IMR-90 (cell line): ENCODE measurements at regions not wholly inside any gene's neighbourhood (a gene's known extent, or its start where the extent isn't known, plus 50 kb on each side); places are given as distances from the start of the nearest gene placed in this dataset.

Experiments
- ATAC-seq: fragments of 200-7000 bp; cut with Tn5 transposase; 2 replicates; pipeline ENCODE4 v1.9.1; 2020; ENCODE audit warnings: low read depth, mild to moderate bottlenecking, moderate library complexity
- BruUV-seq: library from RNA; stranded (reverse); fragments of 400-500 nt; replicated peaks from 2 replicates; lab custom pipeline; 2021; lab: Mats Ljungman, UMichigan
- CTCF ChIA-PET: fragments of 300-600 bp; formaldehyde crosslinking; extraction: SDS; loops from one replicate; lab custom pipeline; 2021; ENCODE audit warnings: antibody characterized with exemption; lab: Yijun Ruan, JAX
- POLR2A ChIA-PET: fragments of 300-600 bp; sonication (Branson Sonifier 250); formaldehyde crosslinking; loops from one replicate; lab custom pipeline; 2022; ENCODE audit warnings: antibody characterized with exemption; ENCODE audit not compliant: unreplicated experiment; lab: Charles Lee
- DNase-seq: peaks from one replicate; pipeline ENCODE4 v3.0.0; 2013
- H2AFZ ChIP-seq: replicated peaks from 2 replicates; pipeline ENCODE3; 2013; ENCODE audit warnings: low read length, mild to moderate bottlenecking; ENCODE audit not compliant: poor library complexity
- H2AK5ac ChIP-seq: 2 replicates; pipeline ENCODE4 v1.6.1; 2013; ENCODE audit warnings: low read depth, low read length, inconsistent platforms
- H2AK9ac ChIP-seq: replicated peaks from 2 replicates; pipeline ENCODE3; 2013; ENCODE audit warnings: mild to moderate bottlenecking, low read depth, low read length, moderate library complexity; ENCODE audit not compliant: poor library complexity
- H2BK120ac ChIP-seq: 2 replicates; pipeline ENCODE4 v1.6.1; 2013; ENCODE audit warnings: low read depth, low read length, inconsistent platforms
- H2BK15ac ChIP-seq: 3 replicates; pipeline ENCODE4 v1.6.1; 2013; ENCODE audit warnings: low read depth, low read length, inconsistent platforms
- H2BK20ac ChIP-seq: 2 replicates; pipeline ENCODE4 v1.6.1; 2013; ENCODE audit warnings: low read depth, mild to moderate bottlenecking, inconsistent platforms, low read length, moderate library complexity
- H2BK5ac ChIP-seq: 2 replicates; pipeline ENCODE4 v1.6.1; 2013; ENCODE audit warnings: mild to moderate bottlenecking, low read depth, low read length, inconsistent platforms; ENCODE audit not compliant: poor library complexity, severe bottlenecking
- H3K14ac ChIP-seq: replicated peaks from 2 replicates; pipeline ENCODE4 v1.6.1; 2013; ENCODE audit warnings: low read depth, low read length, inconsistent platforms
- H3K18ac ChIP-seq: 2 replicates; pipeline ENCODE4 v1.6.1; 2013; ENCODE audit warnings: low read depth, low read length, control low read depth
- H3K23ac ChIP-seq: 2 replicates; pipeline ENCODE4 v1.6.1; 2013; ENCODE audit warnings: low read depth, low read length, inconsistent platforms
- H3K27ac ChIP-seq: 2 replicates; pipeline ENCODE4 v1.5.1; 2013; ENCODE audit warnings: mild to moderate bottlenecking, control low read depth, low read length; ENCODE audit not compliant: insufficient read depth
- H3K27me3 ChIP-seq: 2 replicates; pipeline ENCODE4 v1.6.1; 2013; ENCODE audit warnings: low read length; ENCODE audit not compliant: control insufficient read depth, insufficient read depth
- H3K36me3 ChIP-seq: 2 replicates; pipeline ENCODE4 v1.6.1; 2013; ENCODE audit warnings: low read length, mixed read lengths; ENCODE audit not compliant: control insufficient read depth, insufficient read depth
- H3K4ac ChIP-seq: 2 replicates; pipeline ENCODE4 v1.6.1; 2013; ENCODE audit warnings: low read depth, low read length, inconsistent platforms
- H3K4me1 ChIP-seq: 2 replicates; pipeline ENCODE4 v1.6.1; 2013; ENCODE audit warnings: low read length, mixed read lengths; ENCODE audit not compliant: control insufficient read depth, insufficient read depth
- H3K4me2 ChIP-seq: 2 replicates; pipeline ENCODE4 v1.6.1; 2013; ENCODE audit warnings: low read depth, mild to moderate bottlenecking, control low read depth, low read length, moderate library complexity
- H3K4me3 ChIP-seq: 2 replicates; pipeline ENCODE4 v1.5.1; 2013; ENCODE audit warnings: low read depth, mild to moderate bottlenecking, control low read depth, low read length, moderate library complexity; ENCODE audit not compliant: insufficient read depth
- H3K56ac ChIP-seq: 2 replicates; pipeline ENCODE4 v1.6.1; 2013; ENCODE audit warnings: low read length, inconsistent platforms; ENCODE audit not compliant: insufficient read depth; ENCODE audit errors: extremely low read depth
- H3K79me1 ChIP-seq, 2 experiments: 2 replicates each; pipeline ENCODE4 v1.6.1; 2013; ENCODE audit warnings: low read length in 2 of 2, inconsistent platforms in 1 of 2, low read depth in 1 of 2
- H3K9ac ChIP-seq: 2 replicates; pipeline ENCODE4 v1.6.1; 2013; ENCODE audit warnings: low read depth, low read length, control low read depth
- H3K9me1 ChIP-seq: 2 replicates; pipeline ENCODE4 v1.6.1; 2013; ENCODE audit warnings: low read length, inconsistent platforms; ENCODE audit not compliant: insufficient read depth
- H3K9me3 ChIP-seq: 2 replicates; pipeline ENCODE4 v1.6.1; 2013; ENCODE audit warnings: low read length; ENCODE audit not compliant: control insufficient read depth, insufficient read depth
- H4K20me1 ChIP-seq: 2 replicates; pipeline ENCODE4 v1.6.1; 2013; ENCODE audit warnings: low read length, inconsistent platforms; ENCODE audit not compliant: insufficient read depth
- H4K5ac ChIP-seq: 2 replicates; pipeline ENCODE4 v1.6.1; 2013; ENCODE audit warnings: mild to moderate bottlenecking, low read depth, low read length, control low read depth
- H4K8ac ChIP-seq, 2 experiments: 2 replicates each; pipeline ENCODE4 v1.6.1; 2013; ENCODE audit warnings: low read depth in 2 of 2, low read length in 2 of 2, control low read depth in 1 of 2, inconsistent platforms in 1 of 2
- H4K91ac ChIP-seq: 2 replicates; pipeline ENCODE4 v1.6.1; 2013; ENCODE audit warnings: low read depth, low read length, inconsistent platforms; ENCODE audit not compliant: insufficient read depth
- CEBPB ChIP-seq: IDR thresholded peaks from 2 replicates; pipeline ENCODE4 v1.6.1; 2012; ENCODE audit warnings: low read depth, low read length, improper control_type of control experiment
- CHD1 ChIP-seq: IDR thresholded peaks from 2 replicates; pipeline ENCODE4 v1.6.1; 2012; ENCODE audit warnings: low read depth, low read length, improper control_type of control experiment
- MAFK ChIP-seq: IDR thresholded peaks from 2 replicates; pipeline ENCODE4 v1.6.1; 2012; ENCODE audit warnings: low read depth, low read length, improper control_type of control experiment
- MXI1 ChIP-seq: IDR thresholded peaks from 2 replicates; pipeline ENCODE4 v1.6.1; 2012; ENCODE audit warnings: low read depth, mild to moderate bottlenecking, low read length, moderate library complexity, borderline replicate concordance
- NFE2L2 ChIP-seq: fragments of 150-350 bp; IDR thresholded peaks from 2 replicates; pipeline ENCODE4 v1.6.1; 2016; ENCODE audit warnings: low read depth, mild to moderate bottlenecking, low read length
- RFX5 ChIP-seq: IDR thresholded peaks from 2 replicates; pipeline ENCODE4 v1.8.0; 2012; ENCODE audit warnings: low read depth, mild to moderate bottlenecking, low read length, moderate library complexity
- USF2 ChIP-seq: fragments of 150-350 bp; IDR thresholded peaks from 2 replicates; pipeline ENCODE4 v1.6.1; 2017; ENCODE audit warnings: mild to moderate bottlenecking, antibody characterized with exemption, low read length, low read depth
- WGBS, 2 experiments: methylation state at CpG; one replicate each; pipeline versions ENCODE4 v1.1.5 to v1.1.7; 2013; ENCODE audit warnings: missing lambda C conversion rate in 2 of 2; ENCODE audit not compliant: insufficient read length in 1 of 2; ENCODE audit errors: extremely low coverage in 2 of 2; 5-methylcytosine and 5-hydroxymethylcytosine counted together
- dilution Hi-C: fragments of 300-500 bp; cut with HindIII; formaldehyde crosslinking; loops from one replicate; pipeline ENCODE4 v1.14.3; 2018; ENCODE audit warnings: low sequenced_read_pairs; ENCODE audit not compliant: unreplicated experiment
- in situ Hi-C: fragments of 300-500 bp; cut with MboI; formaldehyde crosslinking; loops from 3 replicates; pipeline ENCODE4 v1.14.3; 2019; ENCODE audit warnings: low sequenced_read_pairs, inconsistent platforms, mixed read lengths
- intact Hi-C: fragments of 100-400 bp; cut with micrococcal nuclease; formaldehyde crosslinking; loops from 2 replicates; pipeline ENCODE4 v1.10.0; 2022
- TF ChIP-seq, protein P1 (sequence below): fragments of 150-350 bp; IDR thresholded peaks from 2 replicates; pipeline ENCODE4 v1.6.1; 2016; ENCODE audit warnings: low read depth, mild to moderate bottlenecking, low read length, moderate library complexity, borderline replicate concordance

GRCh38 chr20:40218971-40219370, 470.1 kb downstream of the MAFB start:
- 10% methylated on average over 2 of the region's 2 CpGs; no CpG with 5 or more reads in 1 of the 2 experiments for WGBS, 2 experiments
- Histone ChIP-seq H2AFZ (no peak overlapping the region), H2BK120ac (no peak overlapping the region), H2BK5ac (no peak overlapping the region), H3K4ac (no peak overlapping the region), H3K9me1 (no peaks in the 10 kb centered on the region), H4K5ac (no peak overlapping the region), H3K23ac (no peak overlapping the region), H3K4me1 (no peaks in the 10 kb centered on the region), H2AK9ac (no peak overlapping the region), H3K27me3 (no peaks in the 10 kb centered on the region), H3K18ac (no peak overlapping the region), H4K8ac (no peak overlapping the region), H3K9me3 (no peaks in the 10 kb centered on the region), H3K14ac (no peak overlapping the region), H3K79me1 (no peaks in the 10 kb centered on the region), H4K91ac (no peak overlapping the region), H4K20me1 (no peaks in the 10 kb centered on the region), H3K4me2 (no peak overlapping the region), H3K36me3 (no peaks in the 10 kb centered on the region), H2BK15ac (no peak overlapping the region), H3K56ac (no peak overlapping the region), H3K4me3 (no peak overlapping the region), H2BK20ac (no peak overlapping the region), H2AK5ac (no peak overlapping the region), H3K27ac (no peak overlapping the region), H3K9ac (no peak overlapping the region)
- TF ChIP-seq USF2 (no peak), NFE2L2 (no peak), CEBPB (no peak), MXI1 (no peak), CHD1 (no peak), MAFK (no peak), RFX5 (no peak)
- TF ChIP-seq, protein P1, sequence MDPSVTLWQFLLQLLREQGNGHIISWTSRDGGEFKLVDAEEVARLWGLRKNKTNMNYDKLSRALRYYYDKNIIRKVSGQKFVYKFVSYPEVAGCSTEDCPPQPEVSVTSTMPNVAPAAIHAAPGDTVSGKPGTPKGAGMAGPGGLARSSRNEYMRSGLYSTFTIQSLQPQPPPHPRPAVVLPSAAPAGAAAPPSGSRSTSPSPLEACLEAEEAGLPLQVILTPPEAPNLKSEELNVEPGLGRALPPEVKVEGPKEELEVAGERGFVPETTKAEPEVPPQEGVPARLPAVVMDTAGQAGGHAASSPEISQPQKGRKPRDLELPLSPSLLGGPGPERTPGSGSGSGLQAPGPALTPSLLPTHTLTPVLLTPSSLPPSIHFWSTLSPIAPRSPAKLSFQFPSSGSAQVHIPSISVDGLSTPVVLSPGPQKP: no peak
- dilution Hi-C loops: no loop called here
- intact Hi-C loops: no loop called here
- DNase-seq (no peak), ATAC-seq (no peak)
- ChIA-PET POLR2A (no interaction called here), CTCF (no interaction called here)
- in situ Hi-C loops: no loop called here
- no TSS peak for BruUV-seq
